Heart left ventricle (tissue), 16 donors: ENCODE measurements at regions not wholly inside any gene's neighbourhood (a gene's known extent, or its start where the extent isn't known, plus 50 kb on each side); places are given as distances from the start of the nearest gene placed in this dataset.

Experiments
- ATAC-seq, 4 donors: fragments of 200-7000 bp; cut with Tn5 transposase; one replicate each; pipeline ENCODE4 v1.9.1; 2020 to 2022; ENCODE audit warnings: moderate library complexity in 4 of 4, mild to moderate bottlenecking in 3 of 4, moderate number of reproducible peaks in 1 of 4
- DNase-seq, 5 donors: peaks; one replicate each; pipeline ENCODE4 v3.0.0-alpha.2; 2020
- H3K27ac ChIP-seq, 12 donors: fragments of 200-600 bp; sonication (generic) in 4 of 12; one replicate each; pipeline versions ENCODE4 v1.5.0 to v1.8.0; 2016 to 2022; ENCODE audit warnings: mild to moderate bottlenecking in 2 of 12
- H3K27me3 ChIP-seq, 9 donors: fragments of 200-600 bp; sonication (generic) in 2 of 9; one replicate each; pipeline versions ENCODE4 v1.5.1 to v1.8.0; 2016 to 2022; ENCODE audit warnings: mild to moderate bottlenecking in 3 of 9
- H3K36me3 ChIP-seq, 9 donors: fragments of 200-600 bp; sonication (generic) in 2 of 9; one replicate each; pipeline versions ENCODE4 v1.5.0 to v1.8.0; 2018 to 2022; ENCODE audit warnings: mild to moderate bottlenecking in 2 of 9
- H3K4me1 ChIP-seq, 12 donors: fragments of 200-600 bp; sonication (generic) in 4 of 12; one replicate each; pipeline versions ENCODE4 v1.5.0 to v1.8.0; 2016 to 2022; ENCODE audit warnings: mild to moderate bottlenecking in 3 of 12
- H3K4me3 ChIP-seq, 12 donors: fragments of 200-600 bp; sonication (generic) in 4 of 12; one replicate each; pipeline versions ENCODE4 v1.5.0 to v1.8.0; 2017 to 2022; ENCODE audit warnings: mild to moderate bottlenecking in 9 of 12, moderate library complexity in 4 of 12
- H3K9me3 ChIP-seq, 12 donors: fragments of 200-600 bp; sonication (generic) in 4 of 12; one replicate each; pipeline versions ENCODE4 v1.5.0 to v1.8.0; 2016 to 2022; ENCODE audit warnings: mild to moderate bottlenecking in 1 of 12
- CTCF ChIP-seq, 12 donors: fragments of 200-600 bp; sonication (generic) in 4 of 12; IDR thresholded peaks; one replicate each; pipeline versions ENCODE4 v1.5.0 to v1.8.0; 2018 to 2022; ENCODE audit warnings: antibody characterized with exemption in 12 of 12, mild to moderate bottlenecking in 5 of 12
- POLR2A ChIP-seq, 2 donors: fragments of 450-650 bp; IDR thresholded peaks; one replicate each; pipeline ENCODE4 v1.6.1; 2017; ENCODE audit warnings: antibody characterized with exemption in 2 of 2, mild to moderate bottlenecking in 2 of 2, moderate library complexity in 2 of 2
- WGBS, 4 donors: extraction: QIAGEN DNeasy Blood & Tissue Kit in 2 of 4; methylation state at CpG; one replicate each; pipeline versions ENCODE4 v1.1.5 to v1.1.7; 2013 to 2018; 5-methylcytosine and 5-hydroxymethylcytosine counted together
- intact Hi-C, 10 donors: fragments of 100-400 bp; cut with DNase I; formaldehyde crosslinking; loops; one replicate each; pipeline versions ENCODE4 v1.11.1 to v1.14.2; 2022
- donor health status: ischemic (EF 13 %, LVEDD 7.1; RV severe dilation, severe dysfunction).
- donor health status: healthy with polysubstance abuse.
- donor health status: DM: no; HTN: yes; CAD: no.
- donor health status: DM: no; HTN: no; CAD: no.
- donor health status: ischemic (EF 25% LVEDD 6.9; RV normal size, moderate dysfunction).
- donor health status: ischemic (EF 25% LVEDD 5.7; RV mildly dilated, moderate dysfunction).
- donor health status: healthy.
- donor health status: DM: yes; HTN: yes; CAD: no.
- donor health status: ischemic (EF 35%, LVEDD 5.7; RV mildly dilated, moderate dysfunction).
- donor health status: nonischemic (EF 11% LVEDD 7.7; RV severe dilation, severe dysfunction).
- donor health status: DM: yes; HTN: yes; CAD: no.
- donor health status: PGD.
- donor health status: ischemic (EF 29% LVEDD 5.4; RV normal size, mild dysfunction).
- donor health status: nonischemic (EF 23%, LVEDD 6.1; RV moderate dilation, normal function).

- DNase-seq, result no peak
- no peaks in the 10 kb centered on the region for H3K27me3 ChIP-seq
- H3K4me1 ChIP-seq, result no peaks in the 10 kb centered on the region
- peaks cover 0 to 13% (median 0%) of the 10 kb centered on the region in 12 donors for H3K9me3 ChIP-seq
- no peak overlapping the region for H3K4me3 ChIP-seq
- no peak overlapping the region for H3K27ac ChIP-seq
- no peak for ATAC-seq
- intact Hi-C loops, result no loop called here
- TF ChIP-seq POLR2A (IDR thresholded peaks at IDR 0.05) (no peak), CTCF (IDR thresholded peaks at IDR 0.05) (no peak)
- WGBS, 4 donors, result 67 to 72% (median 71%) methylated on average over 3 of the region's 3 CpGs
- H3K36me3 ChIP-seq, result no peaks in the 10 kb centered on the region
These were observed 794.2 kb downstream of the TFAP2A start for GRCh38 chr6:9620687-9621086.

- Histone ChIP-seq H3K4me1 (no peaks in the 10 kb centered on the region), H3K27me3 (no peaks in the 10 kb centered on the region), H3K4me3 (no peak overlapping the region), H3K9me3 (peaks cover 0 to 8% (median 0%) of the 10 kb centered on the region in 12 donors), H3K27ac (no peak overlapping the region), H3K36me3 (no peaks in the 10 kb centered on the region)
- 85 to 90% (median 86%) methylated on average over 2 of the region's 2 CpGs for WGBS, 4 donors
- ATAC-seq (no peak), DNase-seq (no peak)
- intact Hi-C loops, result no loop called here
- TF ChIP-seq CTCF (IDR thresholded peaks at IDR 0.05) (no peak), POLR2A (IDR thresholded peaks at IDR 0.05) (no peak)
These were observed 794.6 kb downstream of the TFAP2A start for GRCh38 chr6:9620263-9620662.

GRCh38 chr6:9614778-9615177 lies 800.1 kb downstream of the TFAP2A start:
- no peak for DNase-seq
- Histone ChIP-seq H3K27ac (no peak overlapping the region), H3K36me3 (no peaks in the 10 kb centered on the region), H3K4me1 (no peaks in the 10 kb centered on the region), H3K4me3 (no peak overlapping the region), H3K9me3 (no peaks in the 10 kb centered on the region), H3K27me3 (no peaks in the 10 kb centered on the region)
- TF ChIP-seq POLR2A (IDR thresholded peaks at IDR 0.05) (no peak), CTCF (IDR thresholded peaks at IDR 0.05) (no peak)
- ATAC-seq, result no peak
- 65 to 74% (median 70%) methylated on average over 6 of the region's 6 CpGs for WGBS, 4 donors
- intact Hi-C loops, result no loop called here

GRCh38 chr6:9612489-9612888 lies 802.4 kb downstream of the TFAP2A start:
- H3K4me1 ChIP-seq, result no peaks in the 10 kb centered on the region
- ATAC-seq, result no peak
- no peak for DNase-seq
- no peak overlapping the region for H3K27ac ChIP-seq
- no peak overlapping the region for H3K4me3 ChIP-seq
- H3K9me3 ChIP-seq, result no peaks in the 10 kb centered on the region
- H3K36me3 ChIP-seq, result no peaks in the 10 kb centered on the region
- no peaks in the 10 kb centered on the region for H3K27me3 ChIP-seq
- intact Hi-C loops, result no loop called here
- 65 to 75% (median 71%) methylated on average over 2 of the region's 2 CpGs for WGBS, 4 donors
- TF ChIP-seq CTCF (IDR thresholded peaks at IDR 0.05), result no peak
- TF ChIP-seq POLR2A (IDR thresholded peaks at IDR 0.05), result no peak
